GM23248 (cell line): ENCODE measurements at regions not wholly inside any gene's neighbourhood (a gene's known extent, or its start where the extent isn't known, plus 50 kb on each side); places are given as distances from the start of the nearest gene placed in this dataset.
"Not testable (repeated sequence)": the region's sequence is repeated elsewhere in the genome, so short reads cannot be mapped to it uniquely, and the experiment has no call there.

ENCODE experiments used
- DNase-seq: peaks from one replicate; pipeline ENCODE4 v3.0.0-alpha.2; 2015
- H2AFZ ChIP-seq: fragments of 200-600 bp; sonication (generic); 2 replicates; pipeline ENCODE4 v1.6.1; 2016; ENCODE audit warnings: antibody characterized with exemption
- H3F3A ChIP-seq: fragments of 200-600 bp; sonication (generic); 2 replicates; pipeline ENCODE4 v1.6.1; 2016; ENCODE audit warnings: mild to moderate bottlenecking, antibody characterized with exemption, mixed run types; ENCODE audit not compliant: insufficient read depth
- H3K27ac ChIP-seq: fragments of 200-600 bp; sonication (generic); 2 replicates; pipeline ENCODE4 v1.5.1; 2016; ENCODE audit warnings: mild to moderate bottlenecking
- H3K27me3 ChIP-seq: fragments of 200-600 bp; sonication (generic); replicated peaks from 2 replicates; pipeline ENCODE4 v1.6.1; 2016; ENCODE audit warnings: mild to moderate bottlenecking; ENCODE audit not compliant: insufficient read depth
- H3K36me3 ChIP-seq: fragments of 200-600 bp; sonication (generic); 2 replicates; pipeline ENCODE4 v1.6.1; 2016; ENCODE audit warnings: low read depth, mild to moderate bottlenecking
- H3K4me1 ChIP-seq: fragments of 200-600 bp; sonication (generic); 2 replicates; pipeline ENCODE4 v1.6.1; 2016; ENCODE audit warnings: mild to moderate bottlenecking; ENCODE audit not compliant: insufficient read depth
- H3K4me2 ChIP-seq: fragments of 200-600 bp; sonication (generic); one replicate; pipeline ENCODE4 v1.6.1; 2016; ENCODE audit warnings: mild to moderate bottlenecking; ENCODE audit not compliant: unreplicated experiment
- H3K4me3 ChIP-seq: fragments of 200-600 bp; sonication (generic); 2 replicates; pipeline ENCODE4 v1.5.1; 2016; ENCODE audit warnings: mild to moderate bottlenecking
- H3K79me2 ChIP-seq: fragments of 200-600 bp; sonication (generic); 2 replicates; pipeline ENCODE4 v1.6.1; 2016; ENCODE audit warnings: mild to moderate bottlenecking; ENCODE audit not compliant: insufficient read depth
- H3K9ac ChIP-seq: fragments of 200-600 bp; sonication (generic); 2 replicates; pipeline ENCODE4 v1.6.1; 2016; ENCODE audit warnings: mild to moderate bottlenecking
- H3K9me2 ChIP-seq: fragments of 200-600 bp; sonication (generic); 2 replicates; pipeline ENCODE4 v1.6.1; 2016; ENCODE audit warnings: mixed run types, mild to moderate bottlenecking, moderate library complexity; ENCODE audit not compliant: insufficient read depth
- H3K9me3 ChIP-seq: fragments of 200-600 bp; sonication (generic); one replicate; pipeline ENCODE4 v1.6.1; 2017; ENCODE audit warnings: low read depth
- H4K20me1 ChIP-seq: fragments of 200-600 bp; sonication (generic); 2 replicates; pipeline ENCODE4 v1.6.0; 2016; ENCODE audit not compliant: insufficient read depth
- EZH2 ChIP-seq: fragments of 200-600 bp; sonication (generic); IDR thresholded peaks from 2 replicates; pipeline ENCODE4 v1.6.1; 2018; ENCODE audit warnings: antibody characterized with exemption, mild to moderate bottlenecking; ENCODE audit not compliant: insufficient read depth, poor library complexity, severe bottlenecking
- EZH2phosphoT487 ChIP-seq: fragments of 200-600 bp; sonication (generic); IDR thresholded peaks from 2 replicates; pipeline ENCODE4 v1.6.1; 2018; ENCODE audit warnings: antibody characterized with exemption, moderate library complexity, mild to moderate bottlenecking, low read depth; ENCODE audit not compliant: insufficient read depth
- WGBS, 2 experiments: methylation state at CpG; one replicate each; pipeline ENCODE4 v1.1.6; 2015 to 2017; ENCODE audit warnings: low lambda C conversion rate in 2 of 2, low coverage in 1 of 2; ENCODE audit errors: missing lambda C conversion rate in 2 of 2; 5-methylcytosine and 5-hydroxymethylcytosine counted together
- in situ Hi-C: fragments of 300-500 bp; cut with MboI; formaldehyde crosslinking; loops from 2 replicates; pipeline ENCODE4 v1.15.0; 2020

DNA sequence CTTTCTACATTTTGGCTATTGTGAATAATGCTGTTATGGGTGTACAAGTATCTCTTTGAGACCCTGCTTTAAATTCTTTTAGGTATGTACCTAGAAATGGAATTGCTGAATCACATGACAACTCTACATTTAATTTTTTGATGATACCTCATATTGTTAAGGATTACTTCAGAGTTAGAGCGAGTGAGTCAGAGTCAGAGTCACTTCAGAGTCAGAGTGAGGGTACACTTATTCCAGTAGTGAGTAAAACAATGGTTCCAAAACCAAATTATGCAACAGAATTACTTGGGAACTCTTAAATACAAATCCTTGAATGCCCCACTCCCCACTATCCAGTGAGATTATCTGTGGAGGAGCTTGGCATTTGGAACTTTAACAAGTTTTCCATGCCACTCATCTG is 50.3 kb upstream of the SNRK start:
- Histone ChIP-seq H3K4me3 (no peak overlapping the region), H3K9me2 (no peaks in the 10 kb centered on the region), H4K20me1 (no peaks in the 10 kb centered on the region), H3K27ac (no peak overlapping the region), H3K79me2 (no peaks in the 10 kb centered on the region), H3K4me2 (no peak overlapping the region), H3K9ac (no peak overlapping the region), H3K4me1 (peaks cover 8% of the 10 kb centered on the region), H2AFZ (no peak overlapping the region), H3K36me3 (no peaks in the 10 kb centered on the region), H3F3A (peaks cover 3% of the 10 kb centered on the region; the same call in 1 of the 2 replicates), H3K9me3 (no peaks in the 10 kb centered on the region), H3K27me3 (no peaks in the 10 kb centered on the region)
- peak; percentile 72 for DNase-seq
- no peak for TF ChIP-seq EZH2
- 72 to 73% methylated on average over 1 of the region's 1 CpG for WGBS, 2 experiments
- in situ Hi-C loops = no loop called here

DNA sequence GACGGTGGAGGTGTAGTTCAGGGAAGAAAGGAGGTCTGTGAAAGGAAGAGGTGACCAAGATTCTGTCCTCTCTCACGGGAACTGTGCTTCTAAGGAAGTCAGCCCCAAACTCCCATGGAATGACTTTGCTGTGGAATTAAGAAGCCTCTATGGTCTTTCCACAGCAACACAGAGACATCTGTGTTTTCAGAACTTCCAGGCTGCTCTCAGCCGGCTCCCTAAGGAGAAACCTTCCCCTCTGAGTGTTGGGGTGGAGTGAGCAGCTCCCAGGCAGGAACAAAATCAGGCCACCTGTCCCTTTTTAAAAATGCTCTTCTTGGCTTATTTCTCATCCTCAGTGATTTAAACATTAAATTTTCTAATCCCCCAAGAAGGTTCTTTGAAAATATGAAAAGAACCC is 53.3 kb upstream of the SNRK start:
- Histone ChIP-seq H3K27ac (no peak overlapping the region), H2AFZ (no peak overlapping the region), H3K79me2 (no peaks in the 10 kb centered on the region), H4K20me1 (no peaks in the 10 kb centered on the region), H3K9me2 (no peaks in the 10 kb centered on the region), H3K36me3 (no peaks in the 10 kb centered on the region), H3K9me3 (no peaks in the 10 kb centered on the region), H3K4me3 (no peak overlapping the region), H3K4me2 (no peak overlapping the region), H3K27me3 (no peaks in the 10 kb centered on the region), H3K9ac (no peak overlapping the region), H3K4me1 (peaks cover 11% of the 10 kb centered on the region), H3F3A (peaks cover 3% of the 10 kb centered on the region; the same call in 1 of the 2 replicates)
- TF ChIP-seq EZH2phosphoT487 = no peak
- no peak for TF ChIP-seq EZH2
- WGBS, 2 experiments = 88 to 94% methylated on average over 3 of the region's 3 CpGs
- DNase-seq = no peak
- in situ Hi-C loops = no loop called here

DNA sequence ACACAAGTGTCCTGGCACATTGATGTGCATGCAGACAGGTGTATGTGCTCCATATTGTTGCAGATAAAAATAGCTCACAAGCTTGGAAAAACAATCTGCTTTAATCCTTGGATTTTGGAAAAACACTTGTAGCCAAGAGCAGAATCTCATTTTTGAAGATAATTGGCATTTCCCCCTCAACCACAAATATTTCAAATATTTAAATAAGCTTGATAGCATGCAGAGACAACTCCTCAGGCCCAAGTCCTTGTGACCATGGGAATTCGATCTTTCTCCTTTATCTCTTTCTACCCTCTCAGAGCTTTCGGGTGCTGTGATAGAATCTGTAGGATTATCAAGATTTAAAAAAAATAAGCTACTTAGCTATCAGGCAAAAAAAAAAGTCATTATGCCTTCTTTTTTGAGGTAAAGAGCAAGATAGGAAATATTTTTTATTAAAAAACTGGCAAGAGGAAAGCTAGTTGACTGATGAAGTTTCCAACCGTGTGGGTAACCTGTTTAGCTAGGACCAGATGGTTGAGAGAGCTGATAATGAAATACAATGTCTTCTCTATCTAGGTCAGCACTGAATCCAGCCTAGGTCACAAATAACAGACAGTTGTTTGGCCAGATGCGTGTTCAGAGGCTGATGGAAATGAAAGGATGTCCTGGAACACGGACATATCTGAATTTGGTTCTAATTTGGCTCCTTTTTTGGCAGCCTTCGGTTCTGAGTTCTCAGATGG is 54.9 kb upstream of the SNRK start:
- peak overlapping the region; percentile 19 for H3K4me2 ChIP-seq

DNA sequence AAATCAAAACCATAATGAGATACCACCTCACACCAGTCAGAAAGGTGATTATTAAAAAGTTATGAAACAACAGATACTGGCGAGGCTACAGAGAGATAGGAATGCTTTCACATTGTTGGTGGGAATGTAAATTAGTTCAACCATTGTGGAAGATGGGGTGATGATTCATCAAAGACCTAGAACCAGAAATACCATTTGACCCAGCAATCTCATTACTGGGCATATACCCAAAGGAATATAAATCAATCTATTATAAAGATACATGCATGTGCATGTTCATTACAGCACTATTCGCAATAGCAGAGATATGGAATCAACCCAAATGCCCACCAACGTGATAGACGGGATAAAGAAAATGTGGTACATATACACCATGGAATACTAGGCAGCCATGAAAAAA is 56.5 kb upstream of the SNRK start:
- 59 to 82% methylated on average over 4 of the region's 4 CpGs for WGBS, 2 experiments
- not testable (repeated sequence) for DNase-seq

More for the DNA sequence above, 54.9 kb upstream of the SNRK start:
- Histone ChIP-seq H4K20me1 (no peaks in the 10 kb centered on the region), H3K79me2 (no peaks in the 10 kb centered on the region), H3F3A (peaks cover 3% of the 10 kb centered on the region; the same call in 1 of the 2 replicates), H3K4me3 (no peak overlapping the region), H3K27me3 (no peaks in the 10 kb centered on the region), H3K9me3 (no peaks in the 10 kb centered on the region), H3K36me3 (no peaks in the 10 kb centered on the region), H2AFZ (0 out of 2 replicates have a peak overlapping the region, but pooled peaks have one; percentile 2), H3K4me1 (peaks cover 11% of the 10 kb centered on the region), H3K9me2 (no peaks in the 10 kb centered on the region), H3K9ac (no peak overlapping the region), H3K27ac (no peak overlapping the region)
- TF ChIP-seq EZH2phosphoT487 = no peak
- TF ChIP-seq EZH2 = no peak
- 21 to 28% methylated on average over 6 of the region's 6 CpGs for WGBS, 2 experiments
- in situ Hi-C loops = no loop called here
- peak; percentile 22 for DNase-seq

DNA sequence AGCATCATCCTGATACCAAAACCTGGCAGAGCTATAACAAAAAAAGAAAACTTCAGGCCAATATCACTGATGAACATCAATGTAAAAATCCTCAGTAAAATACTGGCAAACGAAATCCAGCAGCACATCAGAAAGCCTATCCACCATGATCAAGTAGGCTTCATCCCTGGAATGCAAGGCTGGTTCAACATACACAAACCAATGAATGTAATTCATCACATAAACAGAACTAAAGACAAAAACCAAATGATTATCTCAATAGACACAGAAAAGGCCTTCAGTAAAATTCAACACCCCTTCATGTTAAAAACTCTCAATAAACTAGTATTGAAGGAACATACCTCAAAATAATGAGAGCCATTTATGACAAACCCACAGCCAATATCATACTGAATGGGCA is 58.7 kb upstream of the SNRK start:
- 4 to 6% methylated on average over 1 of the region's 1 CpG for WGBS, 2 experiments
- H3K27ac ChIP-seq, in situ Hi-C loops, H3K79me2 ChIP-seq, H3K9ac ChIP-seq, H4K20me1 ChIP-seq, DNase-seq, H3K27me3 ChIP-seq, H3K9me3 ChIP-seq, H3F3A ChIP-seq, H3K4me3 ChIP-seq, H2AFZ ChIP-seq, H3K4me2 ChIP-seq, H3K36me3 ChIP-seq, H3K9me2 ChIP-seq: not testable (repeated sequence)
- H3K4me1 ChIP-seq = peaks cover 11% of the 10 kb centered on the region

More for the DNA sequence above, 56.5 kb upstream of the SNRK start:
- in situ Hi-C loops, H3K9me3 ChIP-seq, H3K27ac ChIP-seq, H4K20me1 ChIP-seq, H3K4me2 ChIP-seq, H3F3A ChIP-seq, H3K9ac ChIP-seq, H3K79me2 ChIP-seq, H3K9me2 ChIP-seq, H2AFZ ChIP-seq, H3K27me3 ChIP-seq, H3K4me3 ChIP-seq, H3K36me3 ChIP-seq: not testable (repeated sequence)
- peaks cover 11% of the 10 kb centered on the region for H3K4me1 ChIP-seq
